ENCODE measurements at regions not wholly inside any gene's neighbourhood (a gene's known extent, or its start where the extent isn't known, plus 50 kb on each side); places are given as distances from the start of the nearest gene placed in this dataset.

GRCh38 chr3:55200906-55201305 is 273.0 kb upstream of the LRTM1 start:
- Mint-ChIP-seq H3K4me1 (peaks cover 37% of the 10 kb centered on the region), H3K27ac (no peak overlapping the region), H3K27me3 (ENCODE audit: low read depth) (no peaks in the 10 kb centered on the region), H3K9me3 (0 out of 2 replicates have a peak, but pooled peaks cover 6% of the 10 kb centered on the region), H3K4me3 (no peak overlapping the region), H3K36me3 (no peaks in the 10 kb centered on the region)
- ATAC-seq (peak; percentile 89), DNase-seq (ENCODE audit: low spot score) (no peak)
- POLR2A ChIA-PET: no interaction called here
- CTCF ChIA-PET: interaction anchor here (0.9 to 1.3 kb wide), 2 partner anchors 20 to 767 kb away, joined by 3 read pairs; no protein-coding TSS in a partner anchor
- TF ChIP-seq AR (CRISPR knock-in tag; IDR thresholded peaks at IDR 0.05) (no peak), IRF2 (CRISPR knock-in tag; IDR thresholded peaks at IDR 0.05; ENCODE audit: borderline replicate concordance, low read depth) (no peak), ZNF671 (CRISPR knock-in tag; IDR thresholded peaks at IDR 0.05) (no peak), GRHL2 (CRISPR knock-in tag; IDR thresholded peaks at IDR 0.05; ENCODE audit: insufficient replicate concordance, severe bottlenecking) (no peak), JAZF1 (CRISPR knock-in tag; IDR thresholded peaks at IDR 0.05) (no peak), JUN (CRISPR knock-in tag; IDR thresholded peaks at IDR 0.05) (no peak), ATF2 (CRISPR knock-in tag; IDR thresholded peaks at IDR 0.05; ENCODE audit: borderline replicate concordance, low read depth) (no peak), CBFB (CRISPR knock-in tag; IDR thresholded peaks at IDR 0.05; ENCODE audit: low read depth) (no peak), ZNF138 (CRISPR knock-in tag; conservative IDR thresholded peaks at IDR 0.05) (no peak), FOXJ3 (CRISPR knock-in tag; IDR thresholded peaks at IDR 0.05; ENCODE audit: borderline replicate concordance) (no peak)
- TF ChIP-seq, protein P1, sequence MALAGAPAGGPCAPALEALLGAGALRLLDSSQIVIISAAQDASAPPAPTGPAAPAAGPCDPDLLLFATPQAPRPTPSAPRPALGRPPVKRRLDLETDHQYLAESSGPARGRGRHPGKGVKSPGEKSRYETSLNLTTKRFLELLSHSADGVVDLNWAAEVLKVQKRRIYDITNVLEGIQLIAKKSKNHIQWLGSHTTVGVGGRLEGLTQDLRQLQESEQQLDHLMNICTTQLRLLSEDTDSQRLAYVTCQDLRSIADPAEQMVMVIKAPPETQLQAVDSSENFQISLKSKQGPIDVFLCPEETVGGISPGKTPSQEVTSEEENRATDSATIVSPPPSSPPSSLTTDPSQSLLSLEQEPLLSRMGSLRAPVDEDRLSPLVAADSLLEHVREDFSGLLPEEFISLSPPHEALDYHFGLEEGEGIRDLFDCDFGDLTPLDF (CRISPR knock-in tag; IDR thresholded peaks at IDR 0.05): no peak
- TF ChIP-seq, protein P2, sequence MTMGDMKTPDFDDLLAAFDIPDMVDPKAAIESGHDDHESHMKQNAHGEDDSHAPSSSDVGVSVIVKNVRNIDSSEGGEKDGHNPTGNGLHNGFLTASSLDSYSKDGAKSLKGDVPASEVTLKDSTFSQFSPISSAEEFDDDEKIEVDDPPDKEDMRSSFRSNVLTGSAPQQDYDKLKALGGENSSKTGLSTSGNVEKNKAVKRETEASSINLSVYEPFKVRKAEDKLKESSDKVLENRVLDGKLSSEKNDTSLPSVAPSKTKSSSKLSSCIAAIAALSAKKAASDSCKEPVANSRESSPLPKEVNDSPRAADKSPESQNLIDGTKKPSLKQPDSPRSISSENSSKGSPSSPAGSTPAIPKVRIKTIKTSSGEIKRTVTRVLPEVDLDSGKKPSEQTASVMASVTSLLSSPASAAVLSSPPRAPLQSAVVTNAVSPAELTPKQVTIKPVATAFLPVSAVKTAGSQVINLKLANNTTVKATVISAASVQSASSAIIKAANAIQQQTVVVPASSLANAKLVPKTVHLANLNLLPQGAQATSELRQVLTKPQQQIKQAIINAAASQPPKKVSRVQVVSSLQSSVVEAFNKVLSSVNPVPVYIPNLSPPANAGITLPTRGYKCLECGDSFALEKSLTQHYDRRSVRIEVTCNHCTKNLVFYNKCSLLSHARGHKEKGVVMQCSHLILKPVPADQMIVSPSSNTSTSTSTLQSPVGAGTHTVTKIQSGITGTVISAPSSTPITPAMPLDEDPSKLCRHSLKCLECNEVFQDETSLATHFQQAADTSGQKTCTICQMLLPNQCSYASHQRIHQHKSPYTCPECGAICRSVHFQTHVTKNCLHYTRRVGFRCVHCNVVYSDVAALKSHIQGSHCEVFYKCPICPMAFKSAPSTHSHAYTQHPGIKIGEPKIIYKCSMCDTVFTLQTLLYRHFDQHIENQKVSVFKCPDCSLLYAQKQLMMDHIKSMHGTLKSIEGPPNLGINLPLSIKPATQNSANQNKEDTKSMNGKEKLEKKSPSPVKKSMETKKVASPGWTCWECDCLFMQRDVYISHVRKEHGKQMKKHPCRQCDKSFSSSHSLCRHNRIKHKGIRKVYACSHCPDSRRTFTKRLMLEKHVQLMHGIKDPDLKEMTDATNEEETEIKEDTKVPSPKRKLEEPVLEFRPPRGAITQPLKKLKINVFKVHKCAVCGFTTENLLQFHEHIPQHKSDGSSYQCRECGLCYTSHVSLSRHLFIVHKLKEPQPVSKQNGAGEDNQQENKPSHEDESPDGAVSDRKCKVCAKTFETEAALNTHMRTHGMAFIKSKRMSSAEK (CRISPR knock-in tag; IDR thresholded peaks at IDR 0.05; ENCODE audit: borderline replicate concordance): no peak
- TF ChIP-seq, protein P3, sequence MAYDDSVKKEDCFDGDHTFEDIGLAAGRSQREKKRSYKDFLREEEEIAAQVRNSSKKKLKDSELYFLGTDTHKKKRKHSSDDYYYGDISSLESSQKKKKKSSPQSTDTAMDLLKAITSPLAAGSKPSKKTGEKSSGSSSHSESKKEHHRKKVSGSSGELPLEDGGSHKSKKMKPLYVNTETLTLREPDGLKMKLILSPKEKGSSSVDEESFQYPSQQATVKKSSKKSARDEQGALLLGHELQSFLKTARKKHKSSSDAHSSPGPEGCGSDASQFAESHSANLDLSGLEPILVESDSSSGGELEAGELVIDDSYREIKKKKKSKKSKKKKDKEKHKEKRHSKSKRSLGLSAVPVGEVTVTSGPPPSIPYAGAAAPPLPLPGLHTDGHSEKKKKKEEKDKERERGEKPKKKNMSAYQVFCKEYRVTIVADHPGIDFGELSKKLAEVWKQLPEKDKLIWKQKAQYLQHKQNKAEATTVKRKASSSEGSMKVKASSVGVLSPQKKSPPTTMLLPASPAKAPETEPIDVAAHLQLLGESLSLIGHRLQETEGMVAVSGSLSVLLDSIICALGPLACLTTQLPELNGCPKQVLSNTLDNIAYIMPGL (CRISPR knock-in tag; IDR thresholded peaks at IDR 0.05): no peak
- TF ChIP-seq, protein P4, sequence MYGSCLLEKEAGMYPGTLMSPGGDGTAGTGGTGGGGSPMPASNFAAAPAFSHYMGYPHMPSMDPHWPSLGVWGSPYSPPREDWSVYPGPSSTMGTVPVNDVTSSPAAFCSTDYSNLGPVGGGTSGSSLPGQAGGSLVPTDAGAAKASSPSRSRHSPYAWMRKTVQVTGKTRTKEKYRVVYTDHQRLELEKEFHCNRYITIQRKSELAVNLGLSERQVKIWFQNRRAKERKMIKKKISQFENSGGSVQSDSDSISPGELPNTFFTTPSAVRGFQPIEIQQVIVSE (CRISPR knock-in tag; IDR thresholded peaks at IDR 0.05; ENCODE audit: borderline replicate concordance): no peak
- TF ChIP-seq, protein P5, sequence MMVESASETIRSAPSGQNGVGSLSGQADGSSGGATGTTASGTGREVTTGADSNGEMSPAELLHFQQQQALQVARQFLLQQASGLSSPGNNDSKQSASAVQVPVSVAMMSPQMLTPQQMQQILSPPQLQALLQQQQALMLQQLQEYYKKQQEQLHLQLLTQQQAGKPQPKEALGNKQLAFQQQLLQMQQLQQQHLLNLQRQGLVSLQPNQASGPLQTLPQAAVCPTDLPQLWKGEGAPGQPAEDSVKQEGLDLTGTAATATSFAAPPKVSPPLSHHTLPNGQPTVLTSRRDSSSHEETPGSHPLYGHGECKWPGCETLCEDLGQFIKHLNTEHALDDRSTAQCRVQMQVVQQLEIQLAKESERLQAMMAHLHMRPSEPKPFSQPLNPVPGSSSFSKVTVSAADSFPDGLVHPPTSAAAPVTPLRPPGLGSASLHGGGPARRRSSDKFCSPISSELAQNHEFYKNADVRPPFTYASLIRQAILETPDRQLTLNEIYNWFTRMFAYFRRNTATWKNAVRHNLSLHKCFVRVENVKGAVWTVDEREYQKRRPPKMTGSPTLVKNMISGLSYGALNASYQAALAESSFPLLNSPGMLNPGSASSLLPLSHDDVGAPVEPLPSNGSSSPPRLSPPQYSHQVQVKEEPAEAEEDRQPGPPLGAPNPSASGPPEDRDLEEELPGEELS (CRISPR knock-in tag; IDR thresholded peaks at IDR 0.05): no peak
- TF ChIP-seq, protein P6, sequence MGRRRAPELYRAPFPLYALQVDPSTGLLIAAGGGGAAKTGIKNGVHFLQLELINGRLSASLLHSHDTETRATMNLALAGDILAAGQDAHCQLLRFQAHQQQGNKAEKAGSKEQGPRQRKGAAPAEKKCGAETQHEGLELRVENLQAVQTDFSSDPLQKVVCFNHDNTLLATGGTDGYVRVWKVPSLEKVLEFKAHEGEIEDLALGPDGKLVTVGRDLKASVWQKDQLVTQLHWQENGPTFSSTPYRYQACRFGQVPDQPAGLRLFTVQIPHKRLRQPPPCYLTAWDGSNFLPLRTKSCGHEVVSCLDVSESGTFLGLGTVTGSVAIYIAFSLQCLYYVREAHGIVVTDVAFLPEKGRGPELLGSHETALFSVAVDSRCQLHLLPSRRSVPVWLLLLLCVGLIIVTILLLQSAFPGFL (CRISPR knock-in tag; IDR thresholded peaks at IDR 0.05; ENCODE audit: borderline replicate concordance): no peak
